Inflammatory macrophage (primary cell): ENCODE measurements at regions not wholly inside any gene's neighbourhood (a gene's known extent, or its start where the extent isn't known, plus 50 kb on each side); places are given as distances from the start of the nearest gene placed in this dataset.

Source experiments
- DNase-seq, 2 donors: peaks; one replicate each; pipeline ENCODE4 v3.0.0-alpha.2; 2020 to 2022

GRCh38 chr2:64221935-64222334, 77.7 kb upstream of the PELI1 start:
- DNase-seq: no peak

GRCh38 chr2:64222351-64222750, 78.1 kb upstream of the PELI1 start:
- DNase-seq: no peak

- DNase-seq: no peak
These were observed 78.8 kb upstream of the PELI1 start for GRCh38 chr2:64223055-64223454.

GRCh38 chr2:64225491-64225890, 81.3 kb upstream of the PELI1 start:
- DNase-seq: peak in 1 of 2 donors; percentile 7

- DNase-seq: no peak
These were observed 82.4 kb upstream of the PELI1 start for GRCh38 chr2:64226611-64227010.

- DNase-seq: no peak
These were observed 83.4 kb upstream of the PELI1 start for GRCh38 chr2:64227603-64228125.

GRCh38 chr2:64228126-64228678, 84.0 kb upstream of the PELI1 start:
- DNase-seq: peak; percentile 76 to 81

GRCh38 chr2:64228918-64229317, 84.7 kb upstream of the PELI1 start:
- DNase-seq: no peak

- no peak for DNase-seq
These were observed 86.3 kb upstream of the PELI1 start for GRCh38 chr2:64230540-64230939.

GRCh38 chr2:64232266-64232665, 88.0 kb upstream of the PELI1 start:
- no peak for DNase-seq

- DNase-seq: no peak
These were observed 89.2 kb upstream of the PELI1 start for GRCh38 chr2:64233376-64233922.

- DNase-seq: no peak
These were observed 89.9 kb upstream of the PELI1 start for GRCh38 chr2:64234150-64234549.

GRCh38 chr2:64234785-64235184, 90.6 kb upstream of the PELI1 start:
- DNase-seq: no peak

- no peak for DNase-seq
These were observed 93.0 kb upstream of the PELI1 start for GRCh38 chr2:64237266-64237665.

- no peak for DNase-seq
These were observed 94.6 kb upstream of the PELI1 start for GRCh38 chr2:64238799-64239198.

- no peak for DNase-seq
These were observed 99.1 kb upstream of the PELI1 start for GRCh38 chr2:64243081-64244036.

- no peak for DNase-seq
These were observed 99.8 kb upstream of the PELI1 start for GRCh38 chr2:64244037-64244416.

GRCh38 chr2:64245631-64246030, 101.4 kb upstream of the PELI1 start:
- DNase-seq: no peak

- DNase-seq: no peak
These were observed 102.7 kb upstream of the PELI1 start for GRCh38 chr2:64246962-64247361.

GRCh38 chr2:64249426-64249825, 105.2 kb upstream of the PELI1 start:
- no peak for DNase-seq

- DNase-seq: no peak
These were observed 105.8 kb upstream of the PELI1 start for GRCh38 chr2:64250063-64250462.

- no peak for DNase-seq
These were observed 106.7 kb upstream of the PELI1 start for GRCh38 chr2:64250751-64251423.
